ENCODE measurements at regions not wholly inside any gene's neighbourhood (a gene's known extent, or its start where the extent isn't known, plus 50 kb on each side); places are given as distances from the start of the nearest gene placed in this dataset.

DNA sequence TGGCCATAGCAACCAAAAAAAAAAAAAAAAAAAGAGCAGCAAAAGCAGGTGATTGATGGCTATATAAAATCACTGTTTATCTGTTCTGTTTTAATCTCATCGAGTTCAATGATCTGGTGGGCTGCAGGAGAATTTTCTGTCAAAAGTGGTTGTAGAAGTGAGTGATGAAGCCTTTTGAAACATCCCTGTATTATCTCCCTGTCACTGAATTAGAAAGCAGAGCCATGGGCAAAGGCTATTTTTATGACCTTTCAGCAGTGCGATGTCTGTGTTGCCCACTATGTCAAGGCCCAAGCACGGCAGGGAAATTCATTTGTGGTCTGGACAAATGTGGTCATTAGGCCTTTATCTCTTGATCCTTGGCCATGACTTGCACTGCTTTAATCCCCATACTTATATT lies 59.9 kb downstream of the OTOL1 start:
- TF ChIP-seq, protein P1, sequence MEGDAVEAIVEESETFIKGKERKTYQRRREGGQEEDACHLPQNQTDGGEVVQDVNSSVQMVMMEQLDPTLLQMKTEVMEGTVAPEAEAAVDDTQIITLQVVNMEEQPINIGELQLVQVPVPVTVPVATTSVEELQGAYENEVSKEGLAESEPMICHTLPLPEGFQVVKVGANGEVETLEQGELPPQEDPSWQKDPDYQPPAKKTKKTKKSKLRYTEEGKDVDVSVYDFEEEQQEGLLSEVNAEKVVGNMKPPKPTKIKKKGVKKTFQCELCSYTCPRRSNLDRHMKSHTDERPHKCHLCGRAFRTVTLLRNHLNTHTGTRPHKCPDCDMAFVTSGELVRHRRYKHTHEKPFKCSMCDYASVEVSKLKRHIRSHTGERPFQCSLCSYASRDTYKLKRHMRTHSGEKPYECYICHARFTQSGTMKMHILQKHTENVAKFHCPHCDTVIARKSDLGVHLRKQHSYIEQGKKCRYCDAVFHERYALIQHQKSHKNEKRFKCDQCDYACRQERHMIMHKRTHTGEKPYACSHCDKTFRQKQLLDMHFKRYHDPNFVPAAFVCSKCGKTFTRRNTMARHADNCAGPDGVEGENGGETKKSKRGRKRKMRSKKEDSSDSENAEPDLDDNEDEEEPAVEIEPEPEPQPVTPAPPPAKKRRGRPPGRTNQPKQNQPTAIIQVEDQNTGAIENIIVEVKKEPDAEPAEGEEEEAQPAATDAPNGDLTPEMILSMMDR (conservative IDR thresholded peaks at IDR 0.05; ENCODE audit: low read depth, low read length), result no peak
- TF ChIP-seq EZH2phosphoT487 (IDR thresholded peaks at IDR 0.05; ENCODE audit: borderline replicate concordance, low read length), result no peak
